HG03175 (cell line): ENCODE measurements at regions not wholly inside any gene's neighbourhood (a gene's known extent, or its start where the extent isn't known, plus 50 kb on each side); places are given as distances from the start of the nearest gene placed in this dataset.
"Not testable (repeated sequence)": the region's sequence is repeated elsewhere in the genome, so short reads cannot be mapped to it uniquely, and the experiment has no call there.

Experiments
- ATAC-seq: cut with Tn5 transposase; IDR thresholded peaks from one replicate; pipeline ENCODE4 v1.9.1; 2021; ENCODE audit warnings: mild to moderate bottlenecking, moderate library complexity; ENCODE audit not compliant: unreplicated experiment

- ATAC-seq: no peak
Measured at GRCh38 chr5:118220556-118221195, 767.7 kb downstream of the DTWD2 start.

- ATAC-seq: no peak
Measured at GRCh38 chr5:118211606-118212005, 776.7 kb downstream of the DTWD2 start.

- no peak for ATAC-seq
Measured at GRCh38 chr5:118208031-118208453, 780.3 kb downstream of the DTWD2 start.

GRCh38 chr5:118199801-118200200 lies 788.5 kb downstream of the DTWD2 start:
- no peak for ATAC-seq

- no peak for ATAC-seq
Measured at GRCh38 chr5:118196229-118196628, 792.1 kb downstream of the DTWD2 start.

GRCh38 chr5:118195211-118195610 lies 793.1 kb downstream of the DTWD2 start:
- ATAC-seq: no peak

GRCh38 chr5:118193194-118193905 lies 795.0 kb downstream of the DTWD2 start:
- no peak for ATAC-seq

- no peak for ATAC-seq
Measured at GRCh38 chr5:118185018-118185417, 803.3 kb downstream of the DTWD2 start.

GRCh38 chr5:118176146-118176545 lies 812.2 kb downstream of the DTWD2 start:
- ATAC-seq: no peak

- ATAC-seq: no peak
Measured at GRCh38 chr5:118174671-118175070, 813.7 kb downstream of the DTWD2 start.

- ATAC-seq: no peak
Measured at GRCh38 chr5:118173340-118173739, 815.0 kb downstream of the DTWD2 start.

GRCh38 chr5:118165619-118166018 lies 822.7 kb downstream of the DTWD2 start:
- no peak for ATAC-seq

- no peak for ATAC-seq
Measured at GRCh38 chr5:118156181-118156580, 832.2 kb downstream of the DTWD2 start.

GRCh38 chr5:118146824-118147223 lies 841.5 kb downstream of the DTWD2 start:
- ATAC-seq: no peak

- no peak for ATAC-seq
Measured at GRCh38 chr5:118144540-118144939, 843.8 kb downstream of the DTWD2 start.

GRCh38 chr5:118139361-118139760 lies 849.0 kb downstream of the DTWD2 start:
- ATAC-seq: no peak

GRCh38 chr5:118126159-118126558 lies 862.2 kb downstream of the DTWD2 start:
- ATAC-seq: no peak

GRCh38 chr5:118125687-118126086 lies 862.7 kb downstream of the DTWD2 start:
- ATAC-seq: no peak

GRCh38 chr5:118121258-118121657 lies 867.1 kb downstream of the DTWD2 start:
- no peak for ATAC-seq

GRCh38 chr5:118115791-118116190 lies 872.6 kb downstream of the DTWD2 start:
- ATAC-seq: no peak

- ATAC-seq: no peak
Measured at GRCh38 chr5:118111956-118112355, 876.4 kb downstream of the DTWD2 start.

- not testable (repeated sequence) for ATAC-seq
Measured at GRCh38 chr5:118107246-118107645, 881.1 kb downstream of the DTWD2 start.

- no peak for ATAC-seq
Measured at GRCh38 chr5:118098716-118099115, 889.6 kb downstream of the DTWD2 start.
